ENCODE measurements at regions not wholly inside any gene's neighbourhood (a gene's known extent, or its start where the extent isn't known, plus 50 kb on each side); places are given as distances from the start of the nearest gene placed in this dataset.

GRCh38 chr4:60450054-60450453, 750.1 kb upstream of the ADGRL3 start:
- TF ChIP-seq POLR2A (IDR thresholded peaks at IDR 0.05; ENCODE audit: low read depth), result no peak
- no peak for TF ChIP-seq CTCF (IDR thresholded peaks at IDR 0.05)
- TF ChIP-seq POLR2AphosphoS5 (IDR thresholded peaks at IDR 0.05), result no peak
